ENCODE measurements at regions not wholly inside any gene's neighbourhood (a gene's known extent, or its start where the extent isn't known, plus 50 kb on each side); places are given as distances from the start of the nearest gene placed in this dataset.

DNA sequence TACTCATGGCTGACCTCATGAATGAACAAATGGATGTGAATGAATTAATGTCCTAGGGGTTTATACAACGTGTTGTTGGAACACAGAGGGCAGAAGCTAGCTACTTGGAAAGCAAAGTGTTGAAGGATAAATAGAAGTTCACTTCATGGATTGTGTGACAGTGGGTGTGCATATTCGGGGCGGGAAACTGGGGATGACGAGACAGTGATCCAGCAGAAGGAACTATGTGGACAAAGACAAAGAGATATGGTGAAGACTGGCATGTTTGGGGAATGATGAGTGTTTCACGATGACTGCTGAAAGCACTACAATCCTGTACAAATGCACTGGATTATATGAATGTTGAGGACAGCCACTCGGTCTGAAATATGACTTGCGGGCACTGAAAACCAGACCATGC is 250.5 kb upstream of the C16orf82 start:
- H4K20me1 ChIP-seq (ENCODE audit: control insufficient read depth, extremely low read depth, insufficient read depth, low read length), result no peaks in the 10 kb centered on the region
- no peaks in the 10 kb centered on the region for H3K36me3 ChIP-seq (ENCODE audit: control insufficient read depth in 2 of 2, extremely low read depth in 1 of 2, insufficient read depth in 2 of 2, low read length in 2 of 2)
- dilution Hi-C loops (cut with MboI; ENCODE audit: extremely low pct_ligation_motif_present, low sequenced_read_pairs), result no loop called here
- H3K9ac ChIP-seq (ENCODE audit: control insufficient read depth, extremely low read depth, insufficient read depth, low read length), result no peak overlapping the region
- FAIRE-seq (no peak), DNase-seq (ENCODE audit: low read depth, low spot score) (no peak)
- H3K4me3 ChIP-seq (ENCODE audit: control insufficient read depth in 2 of 3, extremely low read depth in 1 of 3, insufficient read depth in 2 of 3, low read depth in 1 of 3, low read length in 3 of 3), result no peak overlapping the region
- H3K9me1 ChIP-seq (ENCODE audit: control insufficient read depth, extremely low read depth, insufficient read depth, low read length), result no peaks in the 10 kb centered on the region
- no peak overlapping the region for H3K27ac ChIP-seq (ENCODE audit: control insufficient read depth, insufficient read depth, low read length)
- H3K9me3 ChIP-seq (ENCODE audit: control insufficient read depth, low read depth, low read length), result peaks cover 17% of the 10 kb centered on the region
- no peak overlapping the region for H3K4me2 ChIP-seq (ENCODE audit: control insufficient read depth, extremely low read depth, insufficient read depth, low read depth, low read length)
- H3K4me1 ChIP-seq (ENCODE audit: control insufficient read depth, extremely low read depth, insufficient read depth, low read length), result no peaks in the 10 kb centered on the region
- no peaks in the 10 kb centered on the region for H3K79me2 ChIP-seq (ENCODE audit: control insufficient read depth, insufficient read depth, low read length)
- TF ChIP-seq, protein P1, sequence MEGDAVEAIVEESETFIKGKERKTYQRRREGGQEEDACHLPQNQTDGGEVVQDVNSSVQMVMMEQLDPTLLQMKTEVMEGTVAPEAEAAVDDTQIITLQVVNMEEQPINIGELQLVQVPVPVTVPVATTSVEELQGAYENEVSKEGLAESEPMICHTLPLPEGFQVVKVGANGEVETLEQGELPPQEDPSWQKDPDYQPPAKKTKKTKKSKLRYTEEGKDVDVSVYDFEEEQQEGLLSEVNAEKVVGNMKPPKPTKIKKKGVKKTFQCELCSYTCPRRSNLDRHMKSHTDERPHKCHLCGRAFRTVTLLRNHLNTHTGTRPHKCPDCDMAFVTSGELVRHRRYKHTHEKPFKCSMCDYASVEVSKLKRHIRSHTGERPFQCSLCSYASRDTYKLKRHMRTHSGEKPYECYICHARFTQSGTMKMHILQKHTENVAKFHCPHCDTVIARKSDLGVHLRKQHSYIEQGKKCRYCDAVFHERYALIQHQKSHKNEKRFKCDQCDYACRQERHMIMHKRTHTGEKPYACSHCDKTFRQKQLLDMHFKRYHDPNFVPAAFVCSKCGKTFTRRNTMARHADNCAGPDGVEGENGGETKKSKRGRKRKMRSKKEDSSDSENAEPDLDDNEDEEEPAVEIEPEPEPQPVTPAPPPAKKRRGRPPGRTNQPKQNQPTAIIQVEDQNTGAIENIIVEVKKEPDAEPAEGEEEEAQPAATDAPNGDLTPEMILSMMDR (optimal IDR thresholded peaks at IDR 0.05 in 1 of 3, IDR thresholded peaks at IDR 0.05 in 1 of 3, conservative IDR thresholded peaks at IDR 0.05 in 1 of 3; ENCODE audit: extremely low read depth in 1 of 3, insufficient read depth in 2 of 3, low read length in 3 of 3), result no peak
- no peak overlapping the region for H2AFZ ChIP-seq (ENCODE audit: control insufficient read depth, low read length)
- no peaks in the 10 kb centered on the region for H3K27me3 ChIP-seq (ENCODE audit: control insufficient read depth, extremely low read depth, insufficient read depth, low read length)

DNA sequence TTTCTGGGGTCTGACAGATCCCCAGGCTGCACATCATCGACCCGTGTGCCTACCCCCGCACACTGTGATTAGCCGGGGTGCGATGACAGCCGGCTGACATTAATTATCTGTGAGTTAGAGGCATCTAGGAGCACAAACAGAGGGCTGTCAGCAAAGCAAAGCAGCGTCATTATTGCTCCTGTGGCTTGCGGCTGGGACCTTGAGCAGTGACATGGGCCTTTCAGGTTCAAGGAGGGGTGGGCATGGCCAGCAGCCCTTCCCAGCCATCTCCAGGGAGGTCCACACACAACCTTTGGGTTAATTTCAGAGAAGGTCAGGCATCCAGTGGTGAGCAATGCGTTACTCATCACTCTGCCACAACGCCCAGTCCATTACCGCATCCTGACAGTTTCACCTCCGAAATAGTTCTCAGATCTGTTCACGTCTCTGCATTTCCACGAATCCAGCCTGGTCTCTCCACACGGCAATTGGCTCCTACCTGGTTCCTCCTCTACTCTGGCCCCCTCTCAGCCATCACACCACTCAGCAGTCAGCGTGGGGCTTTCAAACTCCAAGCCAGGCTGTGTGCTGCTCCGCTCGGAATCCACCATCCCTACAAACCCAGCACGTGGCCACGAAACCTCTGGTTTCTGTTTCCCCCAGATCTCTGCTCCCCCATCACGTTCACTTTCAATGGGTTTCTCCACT is 249.7 kb upstream of the C16orf82 start:
- TF ChIP-seq, protein P1 (optimal IDR thresholded peaks at IDR 0.05 in 1 of 3, IDR thresholded peaks at IDR 0.05 in 1 of 3, conservative IDR thresholded peaks at IDR 0.05 in 1 of 3; ENCODE audit: extremely low read depth in 1 of 3, insufficient read depth in 2 of 3, low read length in 3 of 3), result no peak
- no peak for TF ChIP-seq EZH2 (IDR thresholded peaks at IDR 0.05; ENCODE audit: low read length)
- no peak overlapping the region for H2AFZ ChIP-seq (ENCODE audit: control insufficient read depth, low read length)
- no peaks in the 10 kb centered on the region for H3K79me2 ChIP-seq (ENCODE audit: control insufficient read depth, insufficient read depth, low read length)
- no peak overlapping the region for H3K9ac ChIP-seq (ENCODE audit: control insufficient read depth, extremely low read depth, insufficient read depth, low read length)
- peaks cover 17% of the 10 kb centered on the region for H3K9me3 ChIP-seq (ENCODE audit: control insufficient read depth, low read depth, low read length)
- H3K4me1 ChIP-seq (ENCODE audit: control insufficient read depth, extremely low read depth, insufficient read depth, low read length), result no peaks in the 10 kb centered on the region
- H3K27me3 ChIP-seq (ENCODE audit: control insufficient read depth, extremely low read depth, insufficient read depth, low read length), result no peaks in the 10 kb centered on the region
- no peak overlapping the region for H3K4me3 ChIP-seq (ENCODE audit: control insufficient read depth in 2 of 3, extremely low read depth in 1 of 3, insufficient read depth in 2 of 3, low read depth in 1 of 3, low read length in 3 of 3)
- FAIRE-seq (no peak), DNase-seq (ENCODE audit: low read depth, low spot score) (no peak)
- no peaks in the 10 kb centered on the region for H4K20me1 ChIP-seq (ENCODE audit: control insufficient read depth, extremely low read depth, insufficient read depth, low read length)
- H3K9me1 ChIP-seq (ENCODE audit: control insufficient read depth, extremely low read depth, insufficient read depth, low read length), result no peaks in the 10 kb centered on the region
- no peaks in the 10 kb centered on the region for H3K36me3 ChIP-seq (ENCODE audit: control insufficient read depth in 2 of 2, extremely low read depth in 1 of 2, insufficient read depth in 2 of 2, low read length in 2 of 2)
- H3K27ac ChIP-seq (ENCODE audit: control insufficient read depth, insufficient read depth, low read length), result no peak overlapping the region
- dilution Hi-C loops (cut with MboI; ENCODE audit: extremely low pct_ligation_motif_present, low sequenced_read_pairs), result no loop called here
- H3K4me2 ChIP-seq (ENCODE audit: control insufficient read depth, extremely low read depth, insufficient read depth, low read depth, low read length), result no peak overlapping the region
